Esophagus squamous epithelium (tissue), 4 donors: ENCODE measurements at regions not wholly inside any gene's neighbourhood (a gene's known extent, or its start where the extent isn't known, plus 50 kb on each side); places are given as distances from the start of the nearest gene placed in this dataset.

Experiments used
- POLR2A ChIP-seq, 4 donors: fragments of 450-650 bp; IDR thresholded peaks; one replicate each; pipeline ENCODE4 v1.6.1; 2017; ENCODE audit warnings: antibody characterized with exemption in 4 of 4, mild to moderate bottlenecking in 4 of 4, moderate library complexity in 3 of 4
- TF ChIP-seq, protein P1 (sequence below), 6 experiments: fragments of 450-650 bp in 4 of 6; fragments of 200-600 bp in 2 of 6; sonication (generic) in 2 of 6; IDR thresholded peaks; one replicate each; pipeline ENCODE4 v1.5.1; 2016 to 2019; ENCODE audit warnings: antibody characterized with exemption in 6 of 6, mild to moderate bottlenecking in 4 of 6, moderate library complexity in 4 of 6

DNA sequence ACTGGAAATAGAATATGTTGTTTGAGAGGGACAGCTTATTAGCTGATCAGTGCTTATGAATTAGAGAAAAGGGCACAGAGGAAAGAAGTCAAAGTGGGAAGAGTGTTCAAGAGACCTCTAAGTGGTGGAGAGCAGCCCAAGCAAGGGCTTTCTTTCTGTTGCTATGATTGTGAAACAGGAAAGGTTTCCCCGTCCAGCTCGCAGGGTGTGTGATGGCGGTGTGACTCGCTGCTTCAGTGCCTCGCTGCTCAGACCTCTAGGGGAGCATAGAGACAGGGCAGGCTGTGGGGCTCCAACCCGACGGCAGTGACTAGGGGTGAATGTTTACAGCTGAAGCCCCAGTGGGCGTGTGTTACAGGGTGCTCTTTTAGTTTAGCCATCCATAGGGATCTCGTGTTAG lies 166.5 kb upstream of the COPS8 start:
- TF ChIP-seq, protein P1, sequence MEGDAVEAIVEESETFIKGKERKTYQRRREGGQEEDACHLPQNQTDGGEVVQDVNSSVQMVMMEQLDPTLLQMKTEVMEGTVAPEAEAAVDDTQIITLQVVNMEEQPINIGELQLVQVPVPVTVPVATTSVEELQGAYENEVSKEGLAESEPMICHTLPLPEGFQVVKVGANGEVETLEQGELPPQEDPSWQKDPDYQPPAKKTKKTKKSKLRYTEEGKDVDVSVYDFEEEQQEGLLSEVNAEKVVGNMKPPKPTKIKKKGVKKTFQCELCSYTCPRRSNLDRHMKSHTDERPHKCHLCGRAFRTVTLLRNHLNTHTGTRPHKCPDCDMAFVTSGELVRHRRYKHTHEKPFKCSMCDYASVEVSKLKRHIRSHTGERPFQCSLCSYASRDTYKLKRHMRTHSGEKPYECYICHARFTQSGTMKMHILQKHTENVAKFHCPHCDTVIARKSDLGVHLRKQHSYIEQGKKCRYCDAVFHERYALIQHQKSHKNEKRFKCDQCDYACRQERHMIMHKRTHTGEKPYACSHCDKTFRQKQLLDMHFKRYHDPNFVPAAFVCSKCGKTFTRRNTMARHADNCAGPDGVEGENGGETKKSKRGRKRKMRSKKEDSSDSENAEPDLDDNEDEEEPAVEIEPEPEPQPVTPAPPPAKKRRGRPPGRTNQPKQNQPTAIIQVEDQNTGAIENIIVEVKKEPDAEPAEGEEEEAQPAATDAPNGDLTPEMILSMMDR (IDR thresholded peaks at IDR 0.05) = peak in 1 of 6 experiments; percentile 31
- TF ChIP-seq POLR2A (IDR thresholded peaks at IDR 0.05) = no peak
